HS-27A (cell line): ENCODE measurements at regions not wholly inside any gene's neighbourhood (a gene's known extent, or its start where the extent isn't known, plus 50 kb on each side); places are given as distances from the start of the nearest gene placed in this dataset.
"Not testable (repeated sequence)": the region's sequence is repeated elsewhere in the genome, so short reads cannot be mapped to it uniquely, and the experiment has no call there.

Experiments
- DNase-seq: peaks from one replicate; pipeline ENCODE4 v3.0.0-alpha.2; 2012; ENCODE audit warnings: low read depth, missing footprints

GRCh38 chr10:78210976-78211375, 177.3 kb downstream of the RPS24 start:
- no peak for DNase-seq

- DNase-seq, result no peak
Measured at GRCh38 chr10:78211561-78212051, 177.9 kb downstream of the RPS24 start.

GRCh38 chr10:78212060-78212785, 178.6 kb downstream of the RPS24 start:
- no peak for DNase-seq

GRCh38 chr10:78212786-78213175, 179.1 kb downstream of the RPS24 start:
- DNase-seq, result no peak

- DNase-seq, result no peak
Measured at GRCh38 chr10:78214955-78215354, 181.3 kb downstream of the RPS24 start.

GRCh38 chr10:78215645-78216044, 182.0 kb downstream of the RPS24 start:
- DNase-seq, result no peak

GRCh38 chr10:78217336-78217735, 183.7 kb downstream of the RPS24 start:
- no peak for DNase-seq

GRCh38 chr10:78218798-78219490, 185.3 kb downstream of the RPS24 start:
- no peak for DNase-seq

GRCh38 chr10:78219568-78219967, 185.9 kb downstream of the RPS24 start:
- DNase-seq, result not testable (repeated sequence)

GRCh38 chr10:78220781-78221180, 187.1 kb downstream of the RPS24 start:
- no peak for DNase-seq

GRCh38 chr10:78222096-78222790, 188.6 kb downstream of the RPS24 start:
- DNase-seq, result no peak

GRCh38 chr10:78223088-78223487, 189.4 kb downstream of the RPS24 start:
- DNase-seq, result no peak

GRCh38 chr10:78224602-78225001, 190.9 kb downstream of the RPS24 start:
- no peak for DNase-seq

GRCh38 chr10:78225594-78225993, 191.9 kb downstream of the RPS24 start:
- DNase-seq, result no peak

- no peak for DNase-seq
Measured at GRCh38 chr10:78229489-78229888, 195.8 kb downstream of the RPS24 start.

GRCh38 chr10:78229950-78230675, 196.4 kb downstream of the RPS24 start:
- no peak for DNase-seq

GRCh38 chr10:78231327-78231726, 197.7 kb downstream of the RPS24 start:
- no peak for DNase-seq

- no peak for DNase-seq
Measured at GRCh38 chr10:78231939-78232338, 198.3 kb downstream of the RPS24 start.

- DNase-seq, result no peak
Measured at GRCh38 chr10:78236416-78237015, 202.9 kb downstream of the RPS24 start.

- DNase-seq, result not testable (repeated sequence)
Measured at GRCh38 chr10:78237951-78238350, 204.3 kb downstream of the RPS24 start.

GRCh38 chr10:78247266-78247665, 213.6 kb downstream of the RPS24 start:
- no peak for DNase-seq

GRCh38 chr10:78247821-78248220, 214.2 kb downstream of the RPS24 start:
- no peak for DNase-seq
